Head of caudate nucleus (tissue), 42 donors: ENCODE measurements at regions not wholly inside any gene's neighbourhood (a gene's known extent, or its start where the extent isn't known, plus 50 kb on each side); places are given as distances from the start of the nearest gene placed in this dataset.
"Not testable (repeated sequence)": the region's sequence is repeated elsewhere in the genome, so short reads cannot be mapped to it uniquely, and the experiment has no call there.

Experiments used
- DNase-seq, 42 donors: peaks; one replicate each; pipeline versions ENCODE4 v3.0.0 to v3.0.0-alpha.2; 2020 to 2021; ENCODE audit warnings: mixed read lengths in 7 of 42
- intact Hi-C: fragments of 100-400 bp; cut with DNase I; formaldehyde crosslinking; loops from one replicate; pipeline ENCODE4 v1.15.0; 2022

GRCh38 chr15:81848701-81849100 is 197.1 kb downstream of the MEX3B start:
- no peak for DNase-seq
- intact Hi-C loops, result no loop called here

GRCh38 chr15:81843757-81844407 is 201.9 kb downstream of the MEX3B start:
- intact Hi-C loops, result no loop called here
- DNase-seq, result no peak

DNA sequence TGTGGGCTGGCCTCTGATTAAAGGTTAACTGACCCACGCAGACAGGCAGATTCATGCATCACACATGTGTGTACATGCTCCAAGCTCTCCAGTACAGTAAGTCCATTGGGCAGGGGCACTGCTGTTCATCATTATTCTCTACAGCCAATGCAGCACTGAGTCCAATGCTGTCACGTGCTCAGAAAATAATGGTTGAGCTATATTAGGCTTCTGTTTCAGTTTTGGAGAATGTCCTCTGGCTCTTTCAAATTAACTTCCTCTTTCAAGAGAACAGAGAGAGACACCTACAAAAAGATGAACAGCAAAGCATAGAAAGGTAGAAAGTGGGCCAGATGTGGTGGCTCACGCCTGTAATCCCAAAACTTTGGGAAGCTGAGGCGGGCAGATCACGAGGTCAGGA is 202.6 kb downstream of the MEX3B start:
- intact Hi-C loops, result no loop called here
- no peak for DNase-seq

GRCh38 chr15:81839387-81839786 is 206.4 kb downstream of the MEX3B start:
- intact Hi-C loops, result no loop called here
- DNase-seq, result no peak

- intact Hi-C loops, result no loop called here
- DNase-seq, result no peak
Observed at GRCh38 chr15:81835731-81836130, 210.1 kb downstream of the MEX3B start.

- intact Hi-C loops, result no loop called here
- DNase-seq, result no peak
Observed at GRCh38 chr15:81830520-81830919, 215.3 kb downstream of the MEX3B start.

DNA sequence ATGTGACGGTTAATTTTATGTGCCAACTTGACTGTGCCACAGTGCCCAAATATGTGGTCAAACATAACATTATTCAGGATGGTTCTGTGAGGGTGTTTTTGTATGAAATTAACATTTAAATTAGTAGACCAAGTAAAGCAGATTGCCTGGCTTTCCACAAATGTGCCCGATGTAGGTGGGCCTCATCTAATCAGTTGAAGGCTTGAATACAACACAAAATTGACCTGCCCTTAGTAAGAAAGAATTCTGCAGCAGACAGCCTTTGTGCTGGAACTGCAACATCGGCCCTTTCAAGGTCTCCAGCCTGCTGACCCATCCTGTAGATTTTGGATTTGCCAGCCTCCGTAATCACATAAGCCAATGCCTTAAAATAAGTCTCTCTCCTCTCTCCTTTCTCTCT is 215.9 kb downstream of the MEX3B start:
- intact Hi-C loops, result no loop called here
- no peak for DNase-seq

DNA sequence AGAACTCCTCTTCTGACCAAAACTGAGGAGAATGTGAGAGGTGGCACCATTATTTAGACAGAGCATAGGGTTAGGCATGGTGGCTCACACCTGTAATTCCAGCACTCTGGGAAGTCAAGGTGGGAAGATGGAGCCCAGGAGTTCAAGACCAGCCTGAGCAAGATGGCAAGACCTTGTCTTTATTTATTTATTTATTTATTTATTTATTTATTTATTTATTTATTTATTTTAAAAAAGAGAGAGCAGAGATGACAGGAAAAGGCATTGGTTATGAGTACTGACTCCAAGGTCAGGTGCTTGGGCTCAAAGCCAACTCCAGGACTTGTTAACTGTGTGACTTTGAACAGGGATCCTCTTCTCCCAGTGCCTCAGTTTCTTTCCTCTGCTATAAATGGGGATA is 217.7 kb downstream of the MEX3B start:
- no peak for DNase-seq
- intact Hi-C loops, result no loop called here

GRCh38 chr15:81825136-81825535 is 220.7 kb downstream of the MEX3B start:
- intact Hi-C loops, result no loop called here
- DNase-seq, result no peak

DNA sequence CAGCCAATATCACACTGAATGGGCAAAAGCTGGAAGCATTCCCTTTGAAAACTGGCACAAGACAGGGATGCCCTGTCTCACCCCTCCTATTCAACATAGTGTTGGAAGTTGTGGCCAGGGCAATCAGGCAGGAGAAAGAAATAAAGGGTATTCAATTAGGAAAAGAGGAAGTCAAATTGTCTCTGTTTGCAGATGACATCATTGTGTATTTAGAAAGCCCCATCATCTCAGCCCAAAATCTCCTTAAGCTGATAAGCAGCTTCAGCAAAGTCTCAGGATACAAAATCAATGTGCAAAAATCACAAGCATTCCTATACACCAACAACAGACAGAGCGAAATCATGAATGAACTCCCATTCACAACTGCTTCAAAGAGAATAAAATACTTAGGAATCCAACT is 223.2 kb downstream of the MEX3B start:
- DNase-seq, intact Hi-C loops: not testable (repeated sequence)

- intact Hi-C loops, result no loop called here
- DNase-seq, result no peak
Observed at GRCh38 chr15:81819924-81820635, 225.7 kb downstream of the MEX3B start.

DNA sequence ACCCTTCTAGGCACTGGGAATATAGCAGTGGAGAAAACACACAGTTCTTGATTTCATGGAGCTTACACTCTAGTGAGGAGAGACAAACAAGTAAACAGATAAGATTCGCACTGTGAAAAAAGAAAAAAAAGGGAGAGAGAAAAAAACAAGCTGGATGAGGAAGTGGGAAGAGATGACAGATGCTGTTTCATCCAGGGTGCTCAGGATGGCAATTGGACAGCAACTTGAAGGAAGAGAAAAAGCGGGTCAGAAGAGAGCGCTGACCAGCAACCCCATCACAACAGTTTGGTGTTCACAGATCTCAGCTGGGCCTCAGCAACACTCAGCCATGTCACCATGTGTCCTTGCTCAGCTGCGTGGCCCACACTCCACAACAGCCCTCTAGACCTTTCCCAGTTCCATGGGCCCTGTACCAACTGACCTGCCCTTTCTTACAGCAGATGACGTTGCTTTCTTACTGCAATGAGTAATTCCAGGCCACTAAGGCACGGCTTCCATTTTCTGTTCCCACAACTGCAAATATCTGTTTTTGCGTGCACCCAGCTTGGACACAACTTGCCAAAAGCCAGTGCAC is 230.8 kb downstream of the MEX3B start:
- DNase-seq, result no peak
- intact Hi-C loops, result no loop called here

- intact Hi-C loops, result no loop called here
- no peak for DNase-seq
Observed at GRCh38 chr15:81813215-81813614, 232.6 kb downstream of the MEX3B start.

DNA sequence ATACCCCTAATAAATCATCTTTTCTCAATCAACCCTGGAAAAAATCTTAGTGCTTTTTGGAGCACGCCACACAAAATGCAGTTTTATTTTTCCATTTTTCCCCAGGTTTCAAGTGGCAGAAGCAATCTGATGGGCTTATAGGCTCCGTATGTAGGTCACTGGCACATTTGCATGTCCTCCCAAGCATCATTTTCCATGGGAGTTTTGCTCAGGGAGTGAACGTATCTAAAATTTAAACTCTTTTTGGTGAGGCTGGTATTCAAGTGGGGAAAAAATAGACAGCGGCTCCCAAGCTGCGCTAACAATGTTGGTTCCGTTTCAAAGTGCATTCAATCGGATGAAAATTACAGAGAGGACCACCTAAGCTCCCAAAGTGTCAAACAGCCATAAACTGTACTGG is 233.4 kb downstream of the MEX3B start:
- no peak for DNase-seq
- intact Hi-C loops, result no loop called here

DNA sequence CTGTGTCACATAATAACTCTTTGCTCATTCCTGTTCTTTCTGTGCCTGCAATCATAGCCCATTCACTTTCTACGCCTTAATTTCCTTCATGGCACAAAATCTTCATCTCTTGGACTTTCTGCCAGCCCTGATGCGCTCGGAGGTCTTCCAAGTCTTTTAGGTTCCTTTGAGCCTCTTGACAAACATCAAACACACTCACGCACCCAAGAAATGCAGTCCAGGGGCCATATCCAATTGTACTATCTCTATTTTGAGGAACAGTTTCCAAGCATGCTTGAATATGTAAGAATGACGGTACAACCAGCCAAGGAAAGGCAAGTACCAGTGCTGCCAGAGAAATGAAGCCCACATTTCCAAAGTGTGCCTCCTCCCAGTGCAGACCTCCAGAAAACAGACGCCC is 234.1 kb downstream of the MEX3B start:
- intact Hi-C loops, result no loop called here
- no peak for DNase-seq

- DNase-seq, result peak in 35 of 42 donors; percentile 8 to 75 (median 44)
- intact Hi-C loops, result no loop called here
Observed at GRCh38 chr15:81809543-81809942, 236.3 kb downstream of the MEX3B start.

DNA sequence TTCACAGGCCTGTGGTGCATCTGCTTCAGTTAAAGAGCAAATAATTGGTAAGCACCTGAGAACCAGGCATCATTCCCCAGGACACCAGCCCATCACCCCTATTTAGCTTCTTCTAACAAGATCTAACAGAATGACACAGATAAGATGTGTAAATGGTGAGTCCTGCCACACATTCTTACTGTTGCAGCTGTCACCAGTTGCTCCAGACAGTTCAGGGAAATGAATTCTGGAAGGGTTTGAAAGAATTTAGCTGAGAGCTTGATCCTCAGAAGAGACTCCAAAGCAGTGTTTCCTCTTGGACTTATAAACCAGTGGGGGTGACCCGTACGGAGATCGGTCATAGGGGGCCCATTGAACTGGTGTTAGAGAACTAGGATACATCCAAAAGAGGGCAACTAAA is 238.0 kb downstream of the MEX3B start:
- intact Hi-C loops, result no loop called here
- no peak for DNase-seq

DNA sequence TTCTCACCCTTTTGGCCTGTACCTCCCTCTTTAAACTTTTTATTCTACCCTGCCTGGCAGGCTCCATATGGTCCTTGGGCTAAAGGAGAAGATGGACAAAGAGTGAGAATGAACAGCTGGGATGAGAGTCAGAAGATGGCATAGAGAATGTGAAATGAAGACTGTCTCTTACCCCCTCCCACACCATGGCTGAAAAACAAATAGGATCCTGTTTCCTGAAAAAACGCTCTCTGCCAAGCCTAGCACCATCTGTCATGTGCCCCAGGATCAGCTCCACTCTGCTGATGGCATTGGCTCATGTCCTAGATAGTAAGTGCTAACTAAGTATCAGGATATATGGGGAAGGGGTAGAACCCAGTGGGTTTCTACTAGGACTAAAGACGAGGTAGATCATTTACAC is 238.6 kb downstream of the MEX3B start:
- intact Hi-C loops, result no loop called here
- no peak for DNase-seq

GRCh38 chr15:81795899-81796298 is 249.9 kb downstream of the MEX3B start:
- intact Hi-C loops, result no loop called here
- no peak for DNase-seq

DNA sequence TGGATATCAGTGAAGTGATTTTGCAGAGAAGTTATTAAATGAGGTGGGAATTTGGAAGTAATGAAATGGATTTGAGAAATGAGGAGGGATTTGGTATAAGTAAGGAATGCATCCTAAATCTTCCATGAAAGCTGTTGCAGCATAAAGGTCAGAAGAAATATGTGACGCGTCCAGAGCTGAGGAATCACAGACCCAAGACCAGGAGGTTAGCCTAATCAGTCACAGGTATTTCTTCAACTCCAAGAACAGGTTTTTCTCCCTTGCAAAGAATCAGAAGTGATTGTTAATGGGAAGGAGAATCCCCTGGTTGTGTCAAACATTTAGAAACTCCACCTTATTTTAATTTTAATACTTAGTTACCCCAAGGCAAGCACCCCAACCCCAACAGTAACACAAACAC is 253.2 kb downstream of the MEX3B start:
- no peak for DNase-seq
- intact Hi-C loops, result no loop called here

- DNase-seq, intact Hi-C loops: not testable (repeated sequence)
Observed at GRCh38 chr15:81791322-81791721, 254.5 kb downstream of the MEX3B start.
